SU-DHL-6 (cell line): ENCODE measurements at regions not wholly inside any gene's neighbourhood (a gene's known extent, or its start where the extent isn't known, plus 50 kb on each side); places are given as distances from the start of the nearest gene placed in this dataset.

ENCODE experiments used
- CTCF ChIP-seq: fragments of 200-600 bp; sonication (generic); IDR thresholded peaks from one replicate; pipeline ENCODE4 v1.5.1; 2017; ENCODE audit warnings: antibody characterized with exemption, mild to moderate bottlenecking, low read length, moderate library complexity; ENCODE audit not compliant: insufficient read depth, poor library complexity, severe bottlenecking
- EZH2phosphoT487 ChIP-seq: fragments of 200-600 bp; sonication (generic), shearing (Covaris generic); conservative IDR thresholded peaks from 2 replicates; pipeline ENCODE4 v1.6.1; 2018; ENCODE audit warnings: mild to moderate bottlenecking, antibody characterized with exemption, low read length, moderate library complexity, mixed read lengths

- TF ChIP-seq CTCF (no peak), EZH2phosphoT487 (no peak)
These were observed 807.3 kb upstream of the RGS18 start for GRCh38 chr1:191350938-191351337.
